PFSK-1 (cell line): ENCODE measurements at regions not wholly inside any gene's neighbourhood (a gene's known extent, or its start where the extent isn't known, plus 50 kb on each side); places are given as distances from the start of the nearest gene placed in this dataset.

Experiments
- TAF1 ChIP-seq: IDR thresholded peaks from 2 replicates; pipeline ENCODE4 v1.6.1; 2012; ENCODE audit warnings: low read length, control low read depth, borderline replicate concordance; ENCODE audit not compliant: insufficient read depth
- TF ChIP-seq, protein P1 (sequence below), 2 experiments: IDR thresholded peaks; 2 replicates each; pipeline versions ENCODE4 v1.6.1 to v1.8.0; 2011 to 2012; ENCODE audit warnings: low read depth in 2 of 2, low read length in 2 of 2, control low read depth in 1 of 2, inconsistent platforms in 1 of 2, mild to moderate bottlenecking in 1 of 2, moderate library complexity in 1 of 2; ENCODE audit not compliant: insufficient read depth in 1 of 2

DNA sequence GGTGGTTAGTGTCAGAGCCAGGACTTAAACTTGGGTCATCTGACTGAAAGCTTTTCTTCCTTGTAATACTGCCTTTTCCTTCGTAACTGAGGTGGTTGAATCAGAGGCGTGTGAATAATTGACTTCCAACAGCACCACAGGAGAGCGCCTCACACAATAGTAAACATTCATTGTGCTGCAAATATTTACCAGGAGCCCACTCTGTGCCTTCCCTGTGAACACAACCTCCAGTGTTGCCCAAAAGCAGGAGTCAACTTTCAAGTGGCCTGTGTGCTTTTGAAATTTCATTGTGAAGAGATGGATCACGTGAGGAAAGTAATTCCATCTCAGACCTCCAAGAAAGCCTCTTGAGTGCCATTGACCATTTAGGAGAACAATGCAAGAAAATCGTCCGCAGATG lies 60.2 kb downstream of the ADRA2A start:
- TF ChIP-seq TAF1 = no peak
- TF ChIP-seq, protein P1, sequence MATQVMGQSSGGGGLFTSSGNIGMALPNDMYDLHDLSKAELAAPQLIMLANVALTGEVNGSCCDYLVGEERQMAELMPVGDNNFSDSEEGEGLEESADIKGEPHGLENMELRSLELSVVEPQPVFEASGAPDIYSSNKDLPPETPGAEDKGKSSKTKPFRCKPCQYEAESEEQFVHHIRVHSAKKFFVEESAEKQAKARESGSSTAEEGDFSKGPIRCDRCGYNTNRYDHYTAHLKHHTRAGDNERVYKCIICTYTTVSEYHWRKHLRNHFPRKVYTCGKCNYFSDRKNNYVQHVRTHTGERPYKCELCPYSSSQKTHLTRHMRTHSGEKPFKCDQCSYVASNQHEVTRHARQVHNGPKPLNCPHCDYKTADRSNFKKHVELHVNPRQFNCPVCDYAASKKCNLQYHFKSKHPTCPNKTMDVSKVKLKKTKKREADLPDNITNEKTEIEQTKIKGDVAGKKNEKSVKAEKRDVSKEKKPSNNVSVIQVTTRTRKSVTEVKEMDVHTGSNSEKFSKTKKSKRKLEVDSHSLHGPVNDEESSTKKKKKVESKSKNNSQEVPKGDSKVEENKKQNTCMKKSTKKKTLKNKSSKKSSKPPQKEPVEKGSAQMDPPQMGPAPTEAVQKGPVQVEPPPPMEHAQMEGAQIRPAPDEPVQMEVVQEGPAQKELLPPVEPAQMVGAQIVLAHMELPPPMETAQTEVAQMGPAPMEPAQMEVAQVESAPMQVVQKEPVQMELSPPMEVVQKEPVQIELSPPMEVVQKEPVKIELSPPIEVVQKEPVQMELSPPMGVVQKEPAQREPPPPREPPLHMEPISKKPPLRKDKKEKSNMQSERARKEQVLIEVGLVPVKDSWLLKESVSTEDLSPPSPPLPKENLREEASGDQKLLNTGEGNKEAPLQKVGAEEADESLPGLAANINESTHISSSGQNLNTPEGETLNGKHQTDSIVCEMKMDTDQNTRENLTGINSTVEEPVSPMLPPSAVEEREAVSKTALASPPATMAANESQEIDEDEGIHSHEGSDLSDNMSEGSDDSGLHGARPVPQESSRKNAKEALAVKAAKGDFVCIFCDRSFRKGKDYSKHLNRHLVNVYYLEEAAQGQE (IDR thresholded peaks at IDR 0.05; ENCODE audit: insufficient read depth in 1 of 2, low read depth in 2 of 2, low read length in 2 of 2) = no peak
